Ovary (tissue), 3 donors: ENCODE measurements at regions not wholly inside any gene's neighbourhood (a gene's known extent, or its start where the extent isn't known, plus 50 kb on each side); places are given as distances from the start of the nearest gene placed in this dataset.

Experiments
- EP300 ChIP-seq: sonication (generic); formaldehyde crosslinking; IDR thresholded peaks from one replicate; pipeline ENCODE4 v1.6.1; 2017; ENCODE audit warnings: antibody characterized with exemption
- POLR2A ChIP-seq: fragments of 450-650 bp; IDR thresholded peaks from one replicate; pipeline ENCODE4 v1.6.1; 2017; ENCODE audit warnings: antibody characterized with exemption, mild to moderate bottlenecking, moderate library complexity
- TF ChIP-seq, protein P1 (sequence below), 3 donors: fragments of 450-650 bp in 2 of 3; fragments of 200-600 bp in 1 of 3; IDR thresholded peaks; one replicate each; pipeline versions ENCODE4 v1.5.1 to v1.8.0; 2016 to 2022; ENCODE audit warnings: antibody characterized with exemption in 3 of 3, mild to moderate bottlenecking in 1 of 3
- donor health status: DM: no; HTN: no; CAD: no.

DNA sequence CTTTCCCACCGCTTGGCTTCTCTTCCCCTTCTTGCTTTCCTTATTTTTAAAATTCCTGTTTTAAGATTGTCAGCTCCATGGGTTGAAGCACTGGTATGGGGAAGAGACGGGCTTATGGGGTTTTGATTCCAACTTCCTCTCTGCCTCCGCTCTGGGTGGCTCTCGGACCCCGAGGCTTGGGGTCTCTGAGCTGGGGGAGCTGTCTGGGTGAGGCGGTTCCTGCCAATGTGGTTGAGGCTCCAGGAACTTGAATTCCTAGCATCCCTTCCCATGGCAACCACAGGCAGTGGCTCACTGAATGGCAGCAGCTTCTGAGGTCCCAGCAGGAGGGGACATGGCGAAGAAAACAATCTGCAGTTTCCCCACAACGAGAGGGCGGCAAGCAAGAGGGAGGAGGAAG lies 83.1 kb upstream of the C1orf174 start:
- TF ChIP-seq, protein P1, sequence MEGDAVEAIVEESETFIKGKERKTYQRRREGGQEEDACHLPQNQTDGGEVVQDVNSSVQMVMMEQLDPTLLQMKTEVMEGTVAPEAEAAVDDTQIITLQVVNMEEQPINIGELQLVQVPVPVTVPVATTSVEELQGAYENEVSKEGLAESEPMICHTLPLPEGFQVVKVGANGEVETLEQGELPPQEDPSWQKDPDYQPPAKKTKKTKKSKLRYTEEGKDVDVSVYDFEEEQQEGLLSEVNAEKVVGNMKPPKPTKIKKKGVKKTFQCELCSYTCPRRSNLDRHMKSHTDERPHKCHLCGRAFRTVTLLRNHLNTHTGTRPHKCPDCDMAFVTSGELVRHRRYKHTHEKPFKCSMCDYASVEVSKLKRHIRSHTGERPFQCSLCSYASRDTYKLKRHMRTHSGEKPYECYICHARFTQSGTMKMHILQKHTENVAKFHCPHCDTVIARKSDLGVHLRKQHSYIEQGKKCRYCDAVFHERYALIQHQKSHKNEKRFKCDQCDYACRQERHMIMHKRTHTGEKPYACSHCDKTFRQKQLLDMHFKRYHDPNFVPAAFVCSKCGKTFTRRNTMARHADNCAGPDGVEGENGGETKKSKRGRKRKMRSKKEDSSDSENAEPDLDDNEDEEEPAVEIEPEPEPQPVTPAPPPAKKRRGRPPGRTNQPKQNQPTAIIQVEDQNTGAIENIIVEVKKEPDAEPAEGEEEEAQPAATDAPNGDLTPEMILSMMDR (IDR thresholded peaks at IDR 0.05), result no peak
- TF ChIP-seq POLR2A (no peak), EP300 (no peak)
